ENCODE measurements at regions not wholly inside any gene's neighbourhood (a gene's known extent, or its start where the extent isn't known, plus 50 kb on each side); places are given as distances from the start of the nearest gene placed in this dataset.

DNA sequence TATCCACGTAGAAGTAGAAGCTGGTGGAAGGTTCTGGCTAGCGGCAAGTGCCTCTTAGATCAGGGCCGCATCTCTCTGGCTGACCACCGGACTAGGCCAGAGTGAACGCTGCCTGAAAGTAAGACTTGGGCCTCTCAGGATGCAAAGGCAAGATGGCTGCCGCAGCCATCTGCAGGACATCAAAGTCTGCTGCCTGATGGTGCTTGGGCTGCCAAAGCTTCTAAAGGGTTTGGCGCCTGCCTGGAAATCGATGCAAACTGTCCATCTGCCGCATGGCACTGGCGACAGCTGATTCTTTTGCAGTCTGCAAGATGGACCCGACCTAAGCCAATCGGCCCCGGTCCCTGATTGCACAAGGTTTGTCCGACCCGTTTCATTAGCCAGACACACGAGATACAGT lies 196.7 kb upstream of the TBC1D5 start:
- no peak for ATAC-seq (ENCODE audit: low read depth)
- Mint-ChIP-seq H3K9me3 (no peaks in the 10 kb centered on the region), H3K4me3 (no peak overlapping the region), H3K36me3 (ENCODE audit: low read depth) (no peaks in the 10 kb centered on the region), H3K4me1 (peaks cover 3% of the 10 kb centered on the region), H3K27ac (no peak overlapping the region), H3K27me3 (peaks cover 6% of the 10 kb centered on the region)
- DNase-seq = no peak
- POLR2A ChIA-PET = interaction anchor here (0.6 kb wide), 1 partner anchor 317 kb away, joined by 4 read pairs; no protein-coding TSS in a partner anchor
- intact Hi-C loops (cut with micrococcal nuclease) = no loop called here
- CTCF ChIA-PET = no interaction called here
- TF ChIP-seq, protein P1, sequence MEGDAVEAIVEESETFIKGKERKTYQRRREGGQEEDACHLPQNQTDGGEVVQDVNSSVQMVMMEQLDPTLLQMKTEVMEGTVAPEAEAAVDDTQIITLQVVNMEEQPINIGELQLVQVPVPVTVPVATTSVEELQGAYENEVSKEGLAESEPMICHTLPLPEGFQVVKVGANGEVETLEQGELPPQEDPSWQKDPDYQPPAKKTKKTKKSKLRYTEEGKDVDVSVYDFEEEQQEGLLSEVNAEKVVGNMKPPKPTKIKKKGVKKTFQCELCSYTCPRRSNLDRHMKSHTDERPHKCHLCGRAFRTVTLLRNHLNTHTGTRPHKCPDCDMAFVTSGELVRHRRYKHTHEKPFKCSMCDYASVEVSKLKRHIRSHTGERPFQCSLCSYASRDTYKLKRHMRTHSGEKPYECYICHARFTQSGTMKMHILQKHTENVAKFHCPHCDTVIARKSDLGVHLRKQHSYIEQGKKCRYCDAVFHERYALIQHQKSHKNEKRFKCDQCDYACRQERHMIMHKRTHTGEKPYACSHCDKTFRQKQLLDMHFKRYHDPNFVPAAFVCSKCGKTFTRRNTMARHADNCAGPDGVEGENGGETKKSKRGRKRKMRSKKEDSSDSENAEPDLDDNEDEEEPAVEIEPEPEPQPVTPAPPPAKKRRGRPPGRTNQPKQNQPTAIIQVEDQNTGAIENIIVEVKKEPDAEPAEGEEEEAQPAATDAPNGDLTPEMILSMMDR (IDR thresholded peaks at IDR 0.05) = no peak

DNA sequence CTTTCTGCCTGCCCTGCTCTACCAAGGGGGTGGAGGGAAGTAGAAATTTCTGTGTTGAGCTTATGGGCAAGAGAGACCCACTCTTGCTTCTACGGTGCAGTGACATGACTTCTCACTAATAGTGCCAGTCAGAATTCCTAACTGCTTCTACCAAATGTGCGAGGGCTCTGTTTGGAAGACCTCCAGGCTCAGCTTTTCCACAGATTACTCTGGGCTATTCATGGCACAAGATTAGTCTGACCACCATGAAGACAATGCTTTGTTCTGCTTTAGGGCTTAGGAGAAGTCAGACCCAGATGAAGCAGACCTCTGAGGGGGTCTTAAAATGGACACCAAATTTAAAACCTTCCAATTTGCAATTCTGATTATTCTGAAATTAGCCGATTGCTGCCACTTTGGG lies 195.9 kb upstream of the TBC1D5 start:
- ChIA-PET POLR2A (no interaction called here), CTCF (no interaction called here)
- no peak overlapping the region for H3K4me3 Mint-ChIP-seq
- H3K4me1 Mint-ChIP-seq = peaks cover 3% of the 10 kb centered on the region
- no peak for ATAC-seq (ENCODE audit: low read depth)
- no peak overlapping the region for H3K27ac Mint-ChIP-seq
- intact Hi-C loops (cut with micrococcal nuclease) = no loop called here
- no peaks in the 10 kb centered on the region for H3K9me3 Mint-ChIP-seq
- no peaks in the 10 kb centered on the region for H3K36me3 Mint-ChIP-seq (ENCODE audit: low read depth)
- DNase-seq = no peak
- H3K27me3 Mint-ChIP-seq = peaks cover 5% of the 10 kb centered on the region
- TF ChIP-seq, protein P1 (IDR thresholded peaks at IDR 0.05) = no peak

DNA sequence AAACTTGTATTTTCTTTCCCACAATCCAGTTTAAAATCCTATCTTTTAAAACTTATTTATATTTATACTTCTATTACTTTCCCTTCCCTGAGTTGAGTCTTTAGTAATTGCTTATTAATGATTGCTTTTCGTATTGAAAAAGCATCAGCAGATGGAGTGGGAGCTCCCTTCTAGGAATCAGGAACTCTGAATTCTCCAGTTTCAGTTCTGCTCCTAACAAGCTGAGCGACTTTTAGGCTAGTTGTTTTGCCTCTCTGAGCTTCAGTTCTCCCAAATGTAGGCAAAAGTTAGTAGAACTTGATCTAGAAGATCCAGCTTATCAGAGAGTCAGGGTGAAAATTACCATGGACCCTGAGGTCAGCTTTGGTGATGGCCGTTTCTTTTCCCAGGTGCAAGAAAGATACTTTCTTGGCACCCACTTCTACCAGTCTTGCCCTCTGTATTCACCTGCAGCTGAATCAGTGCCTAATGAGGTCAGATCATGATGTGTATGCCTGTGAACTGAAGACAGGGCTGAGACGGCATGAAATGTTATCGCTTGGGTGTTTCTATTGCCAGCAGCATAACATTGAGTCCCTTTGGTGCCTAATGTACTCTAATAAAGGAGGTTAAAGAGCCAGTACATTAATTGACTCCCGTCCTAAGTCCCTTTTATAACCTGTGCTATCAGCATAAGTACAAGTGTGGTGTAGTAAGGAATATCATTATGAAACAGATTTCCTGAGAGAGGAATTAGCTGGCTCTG lies 194.5 kb upstream of the TBC1D5 start:
- intact Hi-C loops (cut with micrococcal nuclease) = no loop called here
- peaks cover 2% of the 10 kb centered on the region for H3K27me3 Mint-ChIP-seq
- H3K9me3 Mint-ChIP-seq = no peaks in the 10 kb centered on the region
- no peak for DNase-seq
- ChIA-PET CTCF (no interaction called here), POLR2A (no interaction called here)
- TF ChIP-seq, protein P1 (IDR thresholded peaks at IDR 0.05) = no peak
- H3K4me1 Mint-ChIP-seq = peaks cover 3% of the 10 kb centered on the region
- no peaks in the 10 kb centered on the region for H3K36me3 Mint-ChIP-seq (ENCODE audit: low read depth)
- no peak overlapping the region for H3K27ac Mint-ChIP-seq
- ATAC-seq (ENCODE audit: low read depth) = no peak
- H3K4me3 Mint-ChIP-seq = no peak overlapping the region

DNA sequence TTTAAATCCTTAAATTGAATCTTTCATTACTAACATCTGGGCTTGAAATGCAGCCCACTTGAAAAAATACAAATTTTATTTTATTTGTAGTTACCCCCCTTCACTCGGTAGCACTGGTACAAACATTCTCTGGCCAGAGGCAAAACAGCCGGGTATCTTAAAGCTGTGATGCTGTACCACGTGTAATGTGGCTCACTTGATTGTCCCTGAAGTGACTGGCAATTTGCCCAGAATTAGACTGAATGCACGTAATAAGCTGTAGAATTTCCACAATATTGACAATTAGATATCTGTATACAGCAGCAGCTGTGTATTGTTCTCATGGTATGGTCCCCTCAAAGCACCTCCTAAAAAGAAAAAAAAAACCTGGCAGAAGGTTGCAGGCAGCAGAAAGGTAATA lies 192.8 kb upstream of the TBC1D5 start:
- no peak overlapping the region for H3K27ac Mint-ChIP-seq
- peaks cover 3% of the 10 kb centered on the region for H3K4me1 Mint-ChIP-seq
- no peak overlapping the region for H3K4me3 Mint-ChIP-seq
- POLR2A ChIA-PET = no interaction called here
- TF ChIP-seq, protein P1 (IDR thresholded peaks at IDR 0.05) = no peak
- H3K36me3 Mint-ChIP-seq (ENCODE audit: low read depth) = no peaks in the 10 kb centered on the region
- ATAC-seq (ENCODE audit: low read depth) (no peak), DNase-seq (no peak)
- CTCF ChIA-PET = no interaction called here
- H3K9me3 Mint-ChIP-seq = no peaks in the 10 kb centered on the region
- intact Hi-C loops (cut with micrococcal nuclease) = no loop called here
- peaks cover 3% of the 10 kb centered on the region for H3K27me3 Mint-ChIP-seq

DNA sequence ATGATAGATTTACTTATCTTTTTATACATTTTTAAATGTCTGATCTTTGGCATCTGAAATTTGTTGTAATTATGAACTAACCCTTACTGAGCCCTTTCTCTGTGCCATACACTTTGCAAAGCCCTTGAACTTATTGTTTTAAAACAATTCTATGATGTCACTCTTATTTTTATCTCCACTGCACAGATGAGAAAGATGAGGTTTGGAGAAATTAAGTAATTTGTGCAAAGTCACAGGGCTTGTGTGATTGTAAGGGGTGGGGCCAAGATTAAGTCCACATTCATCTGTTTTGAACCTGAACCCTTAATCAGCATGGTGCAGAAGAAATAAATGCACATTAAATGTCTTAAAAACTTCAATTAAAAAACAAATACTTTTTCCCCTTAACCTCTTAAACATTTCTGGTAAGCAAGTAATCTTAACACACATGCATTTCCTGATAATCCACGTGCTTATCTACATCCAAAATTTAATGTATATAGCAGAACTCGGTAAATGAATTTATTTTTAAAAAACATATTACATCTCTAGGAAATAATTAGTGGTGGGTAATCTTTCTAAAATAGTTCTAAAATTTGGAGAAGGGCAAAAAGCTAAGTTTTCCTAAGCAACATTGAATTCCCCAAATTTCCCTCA lies 189.8 kb upstream of the TBC1D5 start:
- TF ChIP-seq, protein P1 (IDR thresholded peaks at IDR 0.05) = no peak
- POLR2A ChIA-PET = no interaction called here
- CTCF ChIA-PET = no interaction called here
- Mint-ChIP-seq H3K4me3 (no peak overlapping the region), H3K4me1 (no peaks in the 10 kb centered on the region), H3K9me3 (no peaks in the 10 kb centered on the region), H3K36me3 (ENCODE audit: low read depth) (no peaks in the 10 kb centered on the region), H3K27me3 (peaks cover 10% of the 10 kb centered on the region), H3K27ac (no peak overlapping the region)
- no peak for ATAC-seq (ENCODE audit: low read depth)
- intact Hi-C loops (cut with micrococcal nuclease) = no loop called here
- DNase-seq = no peak
